Aorta (tissue), 5 donors: ENCODE measurements at regions not wholly inside any gene's neighbourhood (a gene's known extent, or its start where the extent isn't known, plus 50 kb on each side); places are given as distances from the start of the nearest gene placed in this dataset.

Experiments
- ATAC-seq: fragments of 200-7000 bp; cut with Tn5 transposase; one replicate; pipeline ENCODE4 v1.9.1; 2022; ENCODE audit warnings: moderate library complexity; ENCODE audit not compliant: low FRiP score
- DNase-seq, 2 donors: peaks; one replicate each; pipeline ENCODE4 v3.0.0-alpha.2; 2020
- H3K27ac ChIP-seq, 2 donors: one replicate each; pipeline ENCODE4 v1.5.1; 2013; ENCODE audit warnings: low read length in 2 of 2, mild to moderate bottlenecking in 2 of 2, moderate library complexity in 2 of 2, control low read depth in 1 of 2, inconsistent platforms in 1 of 2, low read depth in 1 of 2
- H3K27me3 ChIP-seq, 2 donors: one replicate each; pipeline ENCODE4 v1.6.1; 2013; ENCODE audit warnings: control low read depth in 1 of 2, low read length in 1 of 2, mild to moderate bottlenecking in 1 of 2, moderate library complexity in 1 of 2; ENCODE audit not compliant: insufficient read depth in 2 of 2, control insufficient read depth in 1 of 2
- H3K36me3 ChIP-seq, 2 donors: one replicate each; pipeline ENCODE4 v1.6.1; 2013; ENCODE audit warnings: control low read depth in 1 of 2, low read length in 1 of 2, mild to moderate bottlenecking in 1 of 2; ENCODE audit not compliant: insufficient read depth in 2 of 2, control insufficient read depth in 1 of 2
- H3K4me1 ChIP-seq, 2 donors: one replicate each; pipeline ENCODE4 v1.6.1; 2013; ENCODE audit warnings: low read length in 2 of 2, control low read depth in 1 of 2, mild to moderate bottlenecking in 1 of 2, moderate library complexity in 1 of 2; ENCODE audit not compliant: insufficient read depth in 2 of 2, control insufficient read depth in 1 of 2
- H3K4me3 ChIP-seq, 2 donors: one replicate each; pipeline ENCODE4 v1.5.1; 2013; ENCODE audit warnings: low read length in 2 of 2, control low read depth in 1 of 2, mild to moderate bottlenecking in 1 of 2
- H3K9me3 ChIP-seq: one replicate; pipeline ENCODE4 v1.6.1; 2013; ENCODE audit warnings: mild to moderate bottlenecking, low read length; ENCODE audit not compliant: control insufficient read depth
- WGBS, 2 donors: extraction: QIAGEN DNeasy Blood & Tissue Kit; methylation state at CpG; one replicate each; pipeline ENCODE4 v1.1.7; 2013; 5-methylcytosine and 5-hydroxymethylcytosine counted together
- intact Hi-C, 2 donors: fragments of 100-400 bp; cut with DNase I; formaldehyde crosslinking; loops; one replicate each; pipeline versions ENCODE4 v1.14.2 to v1.15.0; 2022
- donor health status: healthy with polysubstance abuse.
- donor health status: Bipolar disorder and iron deficiency.
- donor health status: DM: no; HTN: no; CAD: no.
- donor health status: DM: no; HTN: no; CAD: no.
- donor health status: DM: yes; HTN: yes; CAD: no.

DNA sequence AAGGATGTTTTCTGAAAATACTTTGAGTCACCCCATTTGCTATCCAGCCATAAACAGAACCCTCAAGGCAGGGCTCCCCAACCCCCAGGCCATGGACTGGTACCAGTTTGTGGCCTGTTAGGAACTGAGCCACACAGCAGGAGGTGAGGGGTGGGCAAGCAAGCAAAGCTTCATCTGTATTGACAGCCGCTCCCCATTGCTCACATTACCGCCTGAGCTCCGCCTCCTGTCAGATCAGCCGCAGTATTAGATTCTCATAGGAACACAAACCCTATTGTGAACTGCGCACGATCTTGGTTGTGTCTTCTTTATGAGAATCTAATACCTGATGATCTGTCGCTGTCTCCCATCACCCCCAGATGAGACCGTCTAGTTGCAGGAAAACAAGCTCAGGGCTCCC is 543.8 kb downstream of the CBLN4 start:
- ATAC-seq (no peak), DNase-seq (no peak)
- WGBS, 2 donors, result 97 to 98% methylated on average over 8 of the region's 8 CpGs
- Histone ChIP-seq H3K27ac (no peak overlapping the region), H3K4me1 (no peaks in the 10 kb centered on the region), H3K36me3 (no peaks in the 10 kb centered on the region), H3K9me3 (no peaks in the 10 kb centered on the region), H3K4me3 (no peak overlapping the region), H3K27me3 (no peaks in the 10 kb centered on the region)
- intact Hi-C loops, result no loop called here

DNA sequence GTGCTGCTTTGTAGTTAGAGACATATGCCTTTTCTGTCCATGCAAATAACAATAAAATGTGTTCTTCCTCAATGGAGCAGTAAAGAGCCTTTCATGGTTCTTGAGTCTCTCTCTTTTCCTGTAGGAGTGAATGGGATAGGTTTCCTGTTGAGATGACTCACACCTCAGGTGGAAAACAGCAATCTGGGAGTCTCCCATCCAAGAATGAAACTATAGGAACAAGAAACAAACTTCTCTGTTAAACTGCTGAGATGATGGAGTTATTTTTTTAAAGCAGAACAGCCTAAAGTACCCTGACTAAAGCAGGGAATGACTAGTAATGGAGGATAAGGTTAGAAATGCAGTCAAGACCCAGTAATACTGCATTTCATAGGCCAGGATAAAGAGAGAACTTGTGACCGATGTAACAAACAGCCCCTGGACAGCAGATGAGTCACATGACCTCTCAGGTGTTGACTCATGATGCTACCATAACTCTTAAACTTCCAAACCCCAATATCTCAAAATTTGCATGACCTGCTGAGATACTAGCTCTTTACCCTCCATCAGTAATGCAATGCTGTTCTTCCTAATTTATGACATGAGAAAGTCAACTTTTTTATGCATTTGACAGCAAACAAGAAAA is 548.9 kb downstream of the CBLN4 start:
- 74 to 86% methylated on average over 1 of the region's 1 CpG for WGBS, 2 donors
- H3K4me3 ChIP-seq, result no peak overlapping the region
- intact Hi-C loops, result no loop called here
- no peaks in the 10 kb centered on the region for H3K27me3 ChIP-seq
- no peaks in the 10 kb centered on the region for H3K4me1 ChIP-seq
- no peaks in the 10 kb centered on the region for H3K36me3 ChIP-seq
- no peak for ATAC-seq
- no peak overlapping the region for H3K27ac ChIP-seq
- DNase-seq, result no peak
- no peaks in the 10 kb centered on the region for H3K9me3 ChIP-seq

DNA sequence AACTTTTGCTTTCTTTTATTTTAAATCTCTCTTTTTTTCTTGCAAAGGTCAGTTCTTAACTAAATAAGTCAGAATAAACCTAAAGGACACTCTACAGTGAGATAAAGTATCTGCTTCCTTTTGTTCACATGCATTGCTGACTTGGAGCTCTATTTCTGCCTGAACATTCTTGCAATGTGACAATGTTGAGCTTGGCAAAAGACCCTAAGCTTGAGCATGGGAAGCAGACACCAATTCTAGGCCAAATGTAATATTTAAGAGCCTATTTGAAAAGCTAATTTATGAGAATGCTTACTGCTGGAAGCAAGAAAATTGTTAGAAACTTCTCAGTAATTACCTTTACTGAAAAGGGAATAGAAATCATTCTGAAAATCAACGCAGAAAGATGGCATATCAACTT is 556.2 kb downstream of the CBLN4 start:
- no peaks in the 10 kb centered on the region for H3K36me3 ChIP-seq
- H3K27ac ChIP-seq, result peak overlapping the region; percentile 40 to 49
- ATAC-seq, result no peak
- intact Hi-C loops, result loop anchor here in 1 of 2 donors (10.0 kb wide), 1 partner anchor 156 kb away; no protein-coding TSS in a partner anchor
- no peak for DNase-seq
- no peaks in the 10 kb centered on the region for H3K9me3 ChIP-seq
- peaks cover 0 to 2% of the 10 kb centered on the region in 2 donors for H3K4me1 ChIP-seq
- no peak overlapping the region for H3K4me3 ChIP-seq
- 3 to 4% methylated on average over 1 of the region's 1 CpG for WGBS, 2 donors
- no peaks in the 10 kb centered on the region for H3K27me3 ChIP-seq

DNA sequence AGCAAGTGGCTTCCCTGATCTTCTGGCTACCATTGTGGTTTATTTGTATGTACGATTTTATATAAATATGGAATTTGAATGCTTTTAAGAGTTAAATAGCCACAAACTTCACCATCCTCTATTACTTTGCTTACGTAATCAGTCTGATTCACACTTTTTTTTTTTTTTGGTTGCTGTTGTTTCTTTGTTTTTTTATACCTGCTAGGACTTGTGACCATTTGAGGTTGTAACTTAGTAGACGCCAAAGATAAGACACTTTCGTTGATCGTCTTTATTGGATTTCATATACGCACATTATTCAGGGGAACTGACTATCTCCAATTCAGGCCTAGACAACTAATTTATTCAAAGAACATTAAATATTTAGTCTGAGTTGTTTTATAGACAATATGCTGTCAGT is 559.0 kb downstream of the CBLN4 start:
- ATAC-seq (no peak), DNase-seq (no peak)
- Histone ChIP-seq H3K27me3 (no peaks in the 10 kb centered on the region), H3K27ac (no peak overlapping the region), H3K4me1 (peaks cover 0 to 2% of the 10 kb centered on the region in 2 donors), H3K36me3 (no peaks in the 10 kb centered on the region), H3K4me3 (no peak overlapping the region), H3K9me3 (no peaks in the 10 kb centered on the region)
- 79 to 80% methylated on average over 6 of the region's 6 CpGs for WGBS, 2 donors
- intact Hi-C loops, result loop anchor here in 1 of 2 donors (10.0 kb wide), 1 partner anchor 158 kb away; no protein-coding TSS in a partner anchor

DNA sequence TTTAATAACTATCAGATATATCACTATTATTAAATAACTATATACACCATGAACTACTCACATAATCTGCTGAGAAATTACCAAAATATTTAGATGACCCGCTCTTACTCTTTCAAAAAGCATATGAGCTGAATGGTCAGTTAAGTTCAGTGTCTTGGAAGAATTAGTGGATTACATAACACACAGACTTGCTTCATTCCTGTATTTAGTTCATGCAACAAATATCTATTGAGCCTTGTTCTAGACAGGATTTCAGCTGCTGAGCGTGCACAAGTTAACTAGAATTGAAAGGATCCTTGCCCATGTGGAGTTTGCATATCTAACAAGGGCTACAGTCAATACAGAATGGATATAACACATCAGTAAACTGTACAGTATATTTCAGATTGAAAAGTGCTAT is 566.2 kb downstream of the CBLN4 start:
- 47 to 52% methylated on average over 2 of the region's 2 CpGs for whole genome bisulfite sequencing, 2 donors
- Histone ChIP-seq H3K27ac (no peak overlapping the region), H3K4me3 (no peak overlapping the region), H3K9me3 (no peaks in the 10 kb centered on the region), H3K27me3 (no peaks in the 10 kb centered on the region), H3K36me3 (no peaks in the 10 kb centered on the region), H3K4me1 (no peaks in the 10 kb centered on the region)
- intact Hi-C loops, result no loop called here
- no peak for ATAC-seq
- no peak for DNase-seq

DNA sequence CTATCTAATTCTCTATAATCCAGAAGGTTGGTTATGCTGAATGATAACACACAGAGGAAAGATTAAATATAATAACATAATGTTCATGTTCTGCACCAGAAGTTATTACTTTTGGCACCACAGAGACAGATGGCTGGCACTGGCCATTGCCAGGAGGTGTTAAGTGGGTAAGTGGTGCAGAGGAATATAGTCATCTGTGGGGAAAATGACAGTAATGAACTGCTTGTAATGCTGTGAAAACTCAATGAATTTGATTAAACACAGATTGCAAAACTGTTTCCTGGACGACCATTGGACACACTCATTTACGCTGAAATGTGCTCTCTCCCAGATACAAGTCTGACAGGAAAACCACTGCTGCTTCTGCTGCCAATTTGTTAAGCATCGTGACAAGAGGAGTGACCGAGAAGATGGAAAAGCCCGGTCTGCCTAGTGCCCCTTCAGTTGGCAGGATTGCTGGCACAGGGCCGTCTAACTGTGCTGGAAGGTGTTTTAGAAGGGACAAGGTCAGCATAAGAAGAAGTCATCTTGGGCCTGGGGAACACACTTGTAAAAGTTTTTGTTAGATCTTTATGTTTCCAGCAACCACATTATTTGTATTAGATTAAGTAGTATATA is 567.4 kb downstream of the CBLN4 start:
- Histone ChIP-seq H3K4me1 (no peaks in the 10 kb centered on the region), H3K27ac (no peak overlapping the region), H3K4me3 (no peak overlapping the region), H3K9me3 (no peaks in the 10 kb centered on the region), H3K36me3 (no peaks in the 10 kb centered on the region), H3K27me3 (no peaks in the 10 kb centered on the region)
- WGBS, 2 donors, result 10 to 11% methylated on average over 6 of the region's 6 CpGs
- no peak for ATAC-seq
- DNase-seq, result no peak
- intact Hi-C loops, result no loop called here

DNA sequence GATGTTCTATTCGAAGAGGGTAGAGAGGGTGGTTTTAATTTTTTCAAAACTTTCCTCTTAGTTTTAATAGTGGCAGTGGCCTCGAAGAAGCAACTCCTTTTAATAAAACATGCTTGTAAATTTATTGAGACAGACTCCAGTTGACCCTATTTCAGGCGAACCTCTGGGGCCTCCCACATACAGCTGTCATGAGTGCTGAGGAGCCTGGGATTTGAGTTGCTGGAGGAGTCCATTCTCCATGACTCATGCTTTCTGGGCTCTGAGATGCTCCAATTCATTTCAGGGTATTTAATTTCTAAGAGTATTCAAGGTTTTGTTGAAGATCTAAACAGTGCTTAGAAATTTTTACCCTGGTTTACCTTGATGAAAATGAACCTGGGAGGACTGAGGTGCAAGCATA is 580.4 kb downstream of the CBLN4 start:
- intact Hi-C loops, result no loop called here
- Histone ChIP-seq H3K4me1 (no peaks in the 10 kb centered on the region), H3K9me3 (no peaks in the 10 kb centered on the region), H3K36me3 (no peaks in the 10 kb centered on the region), H3K27me3 (no peaks in the 10 kb centered on the region), H3K4me3 (no peak overlapping the region), H3K27ac (no peak overlapping the region)
- 55 to 68% methylated on average over 3 of the region's 3 CpGs for WGBS, 2 donors
- no peak for DNase-seq
- ATAC-seq, result peak; percentile 46

DNA sequence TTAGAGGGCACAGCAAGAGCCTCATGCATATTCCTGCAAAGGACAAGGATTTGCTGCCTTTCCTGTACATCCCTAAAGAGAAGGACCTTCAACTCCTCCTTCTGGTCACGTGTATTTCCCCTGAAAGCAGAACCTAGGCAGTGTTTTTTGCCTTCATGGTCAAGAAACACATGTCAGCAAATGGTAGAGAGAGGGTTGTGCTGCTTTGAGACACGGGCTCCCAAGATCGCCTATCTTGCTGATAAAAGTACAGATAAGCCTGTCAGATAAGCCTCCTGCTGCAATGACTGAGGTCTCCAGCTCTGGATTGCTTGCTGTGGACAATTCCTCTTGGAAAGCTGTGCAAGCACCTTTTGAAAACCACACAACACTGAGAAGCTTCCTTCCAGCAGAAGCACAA is 580.8 kb downstream of the CBLN4 start:
- Histone ChIP-seq H3K27me3 (no peaks in the 10 kb centered on the region), H3K9me3 (no peaks in the 10 kb centered on the region), H3K4me1 (no peaks in the 10 kb centered on the region), H3K4me3 (no peak overlapping the region), H3K27ac (no peak overlapping the region), H3K36me3 (no peaks in the 10 kb centered on the region)
- ATAC-seq, result no peak
- 20% methylated on average over 3 of the region's 3 CpGs for WGBS, 2 donors
- DNase-seq, result no peak
- intact Hi-C loops, result no loop called here

DNA sequence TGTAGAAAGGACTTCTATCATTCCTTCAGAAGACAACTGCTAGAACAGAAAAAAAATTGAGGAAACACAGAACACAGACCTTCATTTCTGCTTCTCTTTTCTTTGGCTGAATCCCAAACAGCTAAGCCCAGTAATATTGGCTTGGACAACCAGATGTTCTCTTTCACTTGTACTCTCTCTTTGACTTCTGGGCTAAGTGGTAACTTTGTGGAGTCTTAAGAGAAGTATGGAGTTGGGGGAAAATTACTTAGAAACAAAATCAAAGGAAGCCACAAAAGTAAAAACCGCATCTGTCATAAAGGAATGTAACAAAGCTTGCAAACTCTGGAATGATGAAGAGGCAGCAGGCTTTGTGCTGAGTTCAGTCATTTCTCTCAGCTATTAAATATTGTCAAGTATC is 587.5 kb downstream of the CBLN4 start:
- WGBS, 2 donors, result 21 to 22% methylated on average over 1 of the region's 1 CpG
- no peaks in the 10 kb centered on the region for H3K4me1 ChIP-seq
- H3K4me3 ChIP-seq, result no peak overlapping the region
- no peak for DNase-seq
- H3K27me3 ChIP-seq, result no peaks in the 10 kb centered on the region
- ATAC-seq, result no peak
- intact Hi-C loops, result loop anchor here in 1 of 2 donors (10.0 kb wide), 1 partner anchor 767 kb away; no protein-coding TSS in a partner anchor
- H3K27ac ChIP-seq, result no peak overlapping the region
- no peaks in the 10 kb centered on the region for H3K9me3 ChIP-seq
- H3K36me3 ChIP-seq, result no peaks in the 10 kb centered on the region
